Astrocyte (in vitro differentiated cells and primary cell): ENCODE measurements at regions not wholly inside any gene's neighbourhood (a gene's known extent, or its start where the extent isn't known, plus 50 kb on each side); places are given as distances from the start of the nearest gene placed in this dataset.

Experiments used
- DNase-seq: peaks from one replicate; pipeline ENCODE4 v3.0.0-alpha.2; 2010; ENCODE audit warnings: low read depth
- FAIRE-seq: peaks from 2 replicates; lab custom pipeline; 2011; peaks lifted over from hg19 to GRCh38; lab: Jason Lieb, UNC
- H2AFZ ChIP-seq: 2 replicates; pipeline ENCODE4 v1.6.0; 2012; ENCODE audit warnings: low read depth, low read length, inconsistent platforms
- H3K27ac ChIP-seq: 2 replicates; pipeline ENCODE4 v1.5.1; 2011; ENCODE audit warnings: low read depth, low read length, inconsistent platforms
- H3K27me3 ChIP-seq: 2 replicates; pipeline ENCODE4 v1.6.0; 2011; ENCODE audit warnings: low read length, inconsistent platforms; ENCODE audit not compliant: insufficient read depth
- H3K36me3 ChIP-seq: 2 replicates; pipeline ENCODE4 v1.5.1; 2011; ENCODE audit warnings: low read length, inconsistent platforms; ENCODE audit not compliant: insufficient read depth
- H3K4me1 ChIP-seq: 2 replicates; pipeline ENCODE4 v1.5.1; 2011; ENCODE audit warnings: low read length, inconsistent platforms; ENCODE audit not compliant: insufficient read depth
- H3K4me2 ChIP-seq: 2 replicates; pipeline ENCODE4 v1.6.0; 2012; ENCODE audit warnings: low read length, inconsistent platforms
- H3K4me3 ChIP-seq: 2 replicates; pipeline ENCODE4 v1.5.1; 2011; ENCODE audit warnings: low read depth, mild to moderate bottlenecking, low read length, inconsistent platforms; ENCODE audit not compliant: insufficient read depth
- H3K79me2 ChIP-seq: 2 replicates; pipeline ENCODE4 v1.6.0; 2012; ENCODE audit warnings: mild to moderate bottlenecking, low read length, inconsistent platforms; ENCODE audit not compliant: insufficient read depth
- H3K9ac ChIP-seq: 2 replicates; pipeline ENCODE4 v1.6.0; 2012; ENCODE audit warnings: mild to moderate bottlenecking, low read length, inconsistent platforms
- H3K9me3 ChIP-seq: 2 replicates; pipeline ENCODE4 v1.5.1; 2012; ENCODE audit warnings: low read depth, mild to moderate bottlenecking, low read length, inconsistent platforms; ENCODE audit not compliant: insufficient read depth
- H4K20me1 ChIP-seq: 2 replicates; pipeline ENCODE4 v1.6.0; 2012; ENCODE audit warnings: low read length, inconsistent platforms; ENCODE audit not compliant: insufficient read depth
- H3K27ac Mint-ChIP-seq: one replicate; pipeline ENCODE4 v1.8.0; 2021; ENCODE audit warnings: mild to moderate bottlenecking, mixed read lengths; ENCODE audit not compliant: unreplicated experiment
- H3K27me3 Mint-ChIP-seq: one replicate; pipeline ENCODE4 v1.8.0; 2021; ENCODE audit warnings: low read depth, mixed read lengths; ENCODE audit not compliant: unreplicated experiment
- H3K36me3 Mint-ChIP-seq: one replicate; pipeline ENCODE4 v1.8.0; 2021; ENCODE audit warnings: low read depth, mixed read lengths; ENCODE audit not compliant: unreplicated experiment
- H3K4me1 Mint-ChIP-seq: one replicate; pipeline ENCODE4 v1.8.0; 2021; ENCODE audit warnings: low read depth, mixed read lengths; ENCODE audit not compliant: unreplicated experiment
- H3K4me3 Mint-ChIP-seq: one replicate; pipeline ENCODE4 v1.8.0; 2021; ENCODE audit warnings: mild to moderate bottlenecking, moderate library complexity, mixed read lengths; ENCODE audit not compliant: unreplicated experiment
- H3K9me3 Mint-ChIP-seq: one replicate; pipeline ENCODE4 v1.8.0; 2021; ENCODE audit warnings: mild to moderate bottlenecking, mixed read lengths; ENCODE audit not compliant: unreplicated experiment
- CTCF ChIP-seq: IDR thresholded peaks from 2 replicates; pipeline ENCODE4 v1.5.1; 2011; ENCODE audit warnings: low read depth, mild to moderate bottlenecking, inconsistent platforms, low read length, moderate library complexity; ENCODE audit not compliant: insufficient read depth
- EZH2 ChIP-seq: IDR thresholded peaks from 2 replicates; pipeline ENCODE4 v1.6.1; 2012; ENCODE audit warnings: mild to moderate bottlenecking, low read length, inconsistent platforms; ENCODE audit not compliant: insufficient read depth

GRCh38 chr5:120988941-120989340 is 524.8 kb downstream of the PRR16 start:
- Mint-ChIP-seq H3K27ac (no peak overlapping the region), H3K36me3 (no peaks in the 10 kb centered on the region), H3K9me3 (no peaks in the 10 kb centered on the region), H3K4me1 (no peaks in the 10 kb centered on the region), H3K27me3 (no peaks in the 10 kb centered on the region), H3K4me3 (no peak overlapping the region)
- H3K27me3 ChIP-seq: no peaks in the 10 kb centered on the region
- no peaks in the 10 kb centered on the region for H3K9me3 ChIP-seq
- no peak overlapping the region for H3K9ac ChIP-seq
- H3K4me2 ChIP-seq: no peak overlapping the region
- H3K4me1 ChIP-seq: no peaks in the 10 kb centered on the region
- FAIRE-seq (no peak), DNase-seq (no peak)
- H3K27ac ChIP-seq: no peak overlapping the region
- H3K36me3 ChIP-seq: no peaks in the 10 kb centered on the region
- TF ChIP-seq EZH2 (no peak), CTCF (no peak)
- H3K4me3 ChIP-seq: no peak overlapping the region
- H4K20me1 ChIP-seq: no peaks in the 10 kb centered on the region
- H3K79me2 ChIP-seq: no peaks in the 10 kb centered on the region
- H2AFZ ChIP-seq: no peak overlapping the region

- no peak overlapping the region for H3K9ac ChIP-seq
- FAIRE-seq (no peak), DNase-seq (no peak)
- no peaks in the 10 kb centered on the region for H3K36me3 ChIP-seq
- H3K4me3 Mint-ChIP-seq: no peak overlapping the region
- no peaks in the 10 kb centered on the region for H3K27me3 Mint-ChIP-seq
- no peaks in the 10 kb centered on the region for H4K20me1 ChIP-seq
- no peaks in the 10 kb centered on the region for H3K79me2 ChIP-seq
- H3K27ac Mint-ChIP-seq: no peak overlapping the region
- H3K9me3 ChIP-seq: no peaks in the 10 kb centered on the region
- no peak overlapping the region for H3K4me3 ChIP-seq
- no peaks in the 10 kb centered on the region for H3K36me3 Mint-ChIP-seq
- no peaks in the 10 kb centered on the region for H3K27me3 ChIP-seq
- H3K9me3 Mint-ChIP-seq: no peaks in the 10 kb centered on the region
- H3K4me2 ChIP-seq: no peak overlapping the region
- H3K4me1 Mint-ChIP-seq: no peaks in the 10 kb centered on the region
- H3K27ac ChIP-seq: no peak overlapping the region
- H3K4me1 ChIP-seq: no peaks in the 10 kb centered on the region
- H2AFZ ChIP-seq: no peak overlapping the region
- TF ChIP-seq CTCF: no peak
- TF ChIP-seq EZH2: no peak
Measured at GRCh38 chr5:120991569-120991968, 527.5 kb downstream of the PRR16 start.

- Mint-ChIP-seq H3K27ac (no peak overlapping the region), H3K4me1 (no peaks in the 10 kb centered on the region), H3K9me3 (no peaks in the 10 kb centered on the region), H3K4me3 (no peak overlapping the region), H3K27me3 (no peaks in the 10 kb centered on the region), H3K36me3 (no peaks in the 10 kb centered on the region)
- no peaks in the 10 kb centered on the region for H3K27me3 ChIP-seq
- H3K4me3 ChIP-seq: no peak overlapping the region
- no peak overlapping the region for H3K27ac ChIP-seq
- no peaks in the 10 kb centered on the region for H3K9me3 ChIP-seq
- no peak overlapping the region for H2AFZ ChIP-seq
- H4K20me1 ChIP-seq: no peaks in the 10 kb centered on the region
- no peaks in the 10 kb centered on the region for H3K79me2 ChIP-seq
- no peaks in the 10 kb centered on the region for H3K4me1 ChIP-seq
- H3K4me2 ChIP-seq: no peak overlapping the region
- no peak for TF ChIP-seq EZH2
- no peak for TF ChIP-seq CTCF
- DNase-seq (no peak), FAIRE-seq (no peak)
- no peak overlapping the region for H3K9ac ChIP-seq
- no peaks in the 10 kb centered on the region for H3K36me3 ChIP-seq
Measured at GRCh38 chr5:120994112-120994511, 530.0 kb downstream of the PRR16 start.
